ENCODE measurements at regions not wholly inside any gene's neighbourhood (a gene's known extent, or its start where the extent isn't known, plus 50 kb on each side); places are given as distances from the start of the nearest gene placed in this dataset.
"Not testable (repeated sequence)": the region's sequence is repeated elsewhere in the genome, so short reads cannot be mapped to it uniquely, and the experiment has no call there.

DNA sequence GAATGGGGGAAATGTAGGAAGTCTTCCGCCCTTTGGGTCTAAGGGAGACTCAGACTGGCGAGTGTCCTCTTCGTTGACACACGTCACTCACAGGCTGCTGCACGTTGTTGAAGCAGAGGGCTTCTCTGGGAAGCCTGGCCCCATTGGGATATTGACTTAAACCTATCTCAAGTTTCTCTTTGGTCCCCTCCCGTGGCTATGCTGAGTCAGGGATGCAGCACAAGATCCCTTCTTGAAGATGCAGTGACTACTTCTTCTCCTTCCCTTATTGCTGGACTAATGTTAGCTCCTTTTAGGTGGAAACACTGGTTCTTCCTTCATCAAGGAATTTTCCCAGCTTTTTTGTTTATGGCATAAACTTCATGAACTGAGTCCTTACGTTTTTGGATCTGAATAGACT, 89.8 kb upstream of the CCDC71L start:
- no peak for DNase-seq

- no peak for DNase-seq
Measured at GRCh38 chr7:106752367-106752766, 91.4 kb upstream of the CCDC71L start.

DNA sequence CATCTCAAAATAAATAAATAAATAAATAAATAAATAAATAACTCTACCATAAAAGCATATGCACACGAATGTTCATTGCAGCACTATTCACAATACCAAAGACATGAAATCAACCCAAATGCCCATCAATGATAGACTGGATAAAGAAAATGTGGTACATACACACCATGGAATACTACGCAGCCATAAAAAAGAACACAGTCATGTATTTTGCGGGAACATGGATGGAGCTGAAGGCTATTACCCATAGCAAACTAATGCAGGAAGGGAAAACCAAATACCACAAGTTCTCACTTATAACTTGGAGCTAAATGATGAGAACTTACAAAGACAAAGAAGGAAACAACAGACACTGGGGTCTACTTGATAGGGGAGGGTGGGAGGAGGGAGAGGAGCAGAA, 94.1 kb upstream of the CCDC71L start:
- not testable (repeated sequence) for DNase-seq

GRCh38 chr7:106755641-106756040, 94.7 kb upstream of the CCDC71L start:
- no peak for DNase-seq

GRCh38 chr7:106756071-106756470, 95.1 kb upstream of the CCDC71L start:
- DNase-seq, result no peak

GRCh38 chr7:106756884-106757283, 95.9 kb upstream of the CCDC71L start:
- no peak for DNase-seq

DNA sequence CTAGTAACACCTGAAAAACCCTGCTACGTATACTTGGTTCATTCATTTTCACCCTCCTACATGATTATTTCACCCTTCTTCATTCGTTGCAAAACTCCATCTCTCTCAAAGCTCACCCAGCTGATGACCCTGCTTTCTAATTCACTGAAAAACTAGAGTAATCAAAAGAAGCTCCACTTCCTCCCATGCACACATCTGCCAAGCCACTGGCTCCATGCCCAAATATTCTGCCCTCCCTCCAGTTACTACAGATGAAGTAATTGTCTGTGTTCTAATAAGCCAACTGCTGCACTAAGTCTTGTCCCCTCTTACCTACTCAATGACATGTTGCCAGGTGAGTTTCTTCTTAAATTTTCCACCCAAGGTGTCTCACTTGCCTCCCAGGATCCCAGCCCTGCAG, 96.9 kb upstream of the CCDC71L start:
- DNase-seq, result peak; percentile 52

- not testable (repeated sequence) for DNase-seq
Measured at GRCh38 chr7:106762845-106763244, 101.9 kb upstream of the CCDC71L start.

DNA sequence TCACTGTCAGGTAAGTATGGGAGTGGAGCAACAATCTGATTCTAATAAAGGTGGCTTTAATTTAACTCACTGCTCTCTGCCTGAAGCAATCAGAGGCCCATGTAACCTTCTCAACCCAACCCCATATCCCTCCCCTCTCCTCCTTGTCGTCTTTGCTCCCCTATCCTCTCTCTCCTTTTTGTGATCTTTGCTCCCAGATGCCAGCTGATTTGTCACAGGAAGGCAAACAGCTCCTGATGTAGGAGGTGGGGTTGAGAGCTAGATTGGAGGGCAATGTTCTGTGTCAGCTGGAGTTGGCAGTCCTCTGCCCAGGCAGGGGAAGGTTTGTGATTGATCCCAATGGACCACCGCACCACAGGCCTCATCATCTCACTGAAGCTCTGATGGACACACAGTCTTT, 101.4 kb upstream of the PIK3CG start:
- DNase-seq, result no peak

GRCh38 chr7:106765727-106766355, 99.2 kb upstream of the PIK3CG start:
- no peak for DNase-seq

DNA sequence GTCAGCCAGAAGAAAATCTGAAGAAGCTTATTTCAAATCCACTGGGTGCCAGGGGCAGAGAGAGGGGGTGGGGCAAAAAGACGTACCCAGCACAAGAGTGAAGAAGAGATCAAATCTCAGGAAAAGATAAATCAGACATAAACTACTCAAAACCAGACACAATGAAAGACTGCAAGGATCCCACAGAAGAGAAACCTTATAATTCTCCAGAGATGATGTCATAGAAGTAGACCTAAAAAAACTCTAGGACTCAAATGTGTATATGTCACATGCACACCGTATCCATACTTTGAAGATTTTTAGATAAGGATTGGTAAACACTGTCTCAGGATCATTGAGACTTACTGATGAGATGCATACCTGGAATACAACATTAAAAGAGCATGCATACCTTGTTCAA, 98.5 kb upstream of the PIK3CG start:
- DNase-seq, result peak; percentile 62

- peak; percentile 81 for DNase-seq
Measured at GRCh38 chr7:106767078-106767477, 98.0 kb upstream of the PIK3CG start.

GRCh38 chr7:106767498-106768323, 97.4 kb upstream of the PIK3CG start:
- no peak for DNase-seq

GRCh38 chr7:106768324-106768751, 96.7 kb upstream of the PIK3CG start:
- DNase-seq, result peak; percentile 48

- DNase-seq, result peak; percentile 94
Measured at GRCh38 chr7:106770191-106770590, 94.9 kb upstream of the PIK3CG start.

DNA sequence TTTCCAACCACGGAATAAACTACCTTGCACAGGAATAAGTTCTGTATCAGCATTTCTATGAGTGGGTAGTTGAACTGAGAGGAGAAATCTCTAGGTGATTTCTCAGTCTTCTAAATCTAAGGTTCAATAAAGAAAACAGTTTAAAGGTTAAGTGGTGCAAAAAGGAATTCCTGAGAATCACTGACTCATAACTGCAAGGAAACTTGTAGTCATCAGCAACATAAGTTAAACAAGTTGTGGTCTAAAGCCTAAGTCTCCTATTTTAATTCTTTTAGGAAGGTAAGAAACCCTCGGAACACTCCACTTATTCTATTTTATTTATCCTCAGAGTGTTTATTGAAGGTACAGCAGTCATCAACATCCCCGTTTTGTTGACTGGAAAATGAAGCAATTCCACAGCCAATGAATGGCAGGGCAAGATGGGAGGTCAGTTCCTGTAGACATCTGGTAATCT, 92.4 kb upstream of the PIK3CG start:
- peak; percentile 83 for DNase-seq

GRCh38 chr7:106773228-106773627, 91.9 kb upstream of the PIK3CG start:
- DNase-seq, result no peak

DNA sequence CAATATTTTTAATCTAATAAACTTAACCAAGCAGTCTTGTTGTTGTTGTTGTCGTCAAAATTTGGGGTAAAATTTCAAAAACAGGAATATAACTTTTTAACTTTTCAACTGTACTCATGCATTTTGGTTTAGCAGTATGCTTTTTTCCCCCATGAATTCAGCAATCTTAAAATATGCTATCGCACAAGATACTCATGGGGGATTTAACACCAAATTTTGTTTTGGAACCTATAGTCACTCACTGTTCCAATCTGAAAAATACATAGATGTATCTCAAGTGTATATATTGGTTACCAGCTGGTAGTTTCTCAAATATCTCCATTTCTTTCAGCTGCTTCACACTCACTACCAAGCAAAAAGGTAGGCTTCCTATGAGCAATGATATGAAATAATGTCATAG, 91.4 kb upstream of the PIK3CG start:
- DNase-seq, result no peak

GRCh38 chr7:106774213-106774767, 90.8 kb upstream of the PIK3CG start:
- DNase-seq, result no peak

- DNase-seq, result peak; percentile 38
Measured at GRCh38 chr7:106774768-106775551, 90.1 kb upstream of the PIK3CG start.

GRCh38 chr7:106775552-106775936, 89.5 kb upstream of the PIK3CG start:
- DNase-seq, result peak; percentile 84

DNA sequence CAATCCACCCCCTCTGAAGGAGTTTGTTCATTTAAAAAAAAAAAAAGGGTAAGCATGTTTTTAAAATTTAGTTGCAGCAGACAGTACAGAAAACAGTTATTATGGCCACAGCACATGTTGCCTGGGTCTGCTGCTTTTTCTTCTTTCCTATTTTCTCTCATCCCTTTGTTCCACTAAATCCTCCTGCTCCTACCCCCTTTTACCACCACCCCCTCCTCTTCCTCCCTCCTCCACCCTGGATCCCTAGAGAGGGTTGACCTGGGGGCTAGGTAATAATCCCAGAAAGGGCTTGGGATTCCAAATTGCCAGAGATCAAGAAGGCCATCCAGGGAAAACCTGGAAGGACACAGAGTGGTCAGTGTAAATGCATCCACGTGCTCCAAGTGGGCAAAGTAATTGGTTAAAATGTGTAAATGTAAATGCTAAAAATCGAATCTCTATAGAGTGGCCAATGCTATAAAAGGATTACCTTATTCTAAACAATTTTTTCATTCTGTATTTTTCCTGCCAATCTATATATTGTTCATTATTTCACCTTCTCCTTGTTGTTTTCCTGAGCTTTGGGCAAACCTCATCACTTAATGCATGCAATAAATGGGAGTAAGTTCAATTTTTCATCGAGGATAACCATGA, 89.0 kb upstream of the PIK3CG start:
- no peak for DNase-seq
